Fibroblast of lung (primary cell): ENCODE measurements at regions not wholly inside any gene's neighbourhood (a gene's known extent, or its start where the extent isn't known, plus 50 kb on each side); places are given as distances from the start of the nearest gene placed in this dataset.

Experiments
- EZH2 ChIP-seq: IDR thresholded peaks from 2 replicates; pipeline ENCODE4 v1.5.1; 2012; ENCODE audit warnings: low read length, control low read depth, mild to moderate bottlenecking; ENCODE audit errors: missing control alignments
- TF ChIP-seq, protein P1 (sequence below), 2 donors: IDR thresholded peaks in 1 of 2; conservative IDR thresholded peaks in 1 of 2; 1 replicate in 1 of 2; 2 replicates in 1 of 2; pipeline ENCODE4 v1.5.1; 2011 to 2012; ENCODE audit warnings: low read length in 2 of 2, control low read depth in 1 of 2, inconsistent platforms in 1 of 2, low read depth in 1 of 2, mild to moderate bottlenecking in 1 of 2

DNA sequence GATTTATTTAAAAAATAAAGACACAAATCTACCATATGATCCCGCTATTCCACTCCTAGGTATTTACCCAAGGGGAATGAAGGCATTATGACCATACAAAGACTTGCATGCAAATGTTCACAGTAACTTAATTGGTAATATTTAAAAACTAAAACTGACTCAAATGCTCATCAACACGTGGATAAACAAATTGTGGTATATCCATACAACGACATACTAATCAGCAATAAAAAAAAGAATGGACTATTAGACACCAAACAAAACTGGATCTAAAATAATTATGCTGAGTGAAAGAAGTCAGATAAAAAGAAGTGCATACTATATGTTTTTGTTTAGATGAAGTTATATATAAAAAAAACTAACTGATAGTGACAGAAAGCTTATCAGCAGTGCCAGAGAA is 428.3 kb downstream of the ZEB2 start:
- TF ChIP-seq EZH2 = no peak
- TF ChIP-seq, protein P1, sequence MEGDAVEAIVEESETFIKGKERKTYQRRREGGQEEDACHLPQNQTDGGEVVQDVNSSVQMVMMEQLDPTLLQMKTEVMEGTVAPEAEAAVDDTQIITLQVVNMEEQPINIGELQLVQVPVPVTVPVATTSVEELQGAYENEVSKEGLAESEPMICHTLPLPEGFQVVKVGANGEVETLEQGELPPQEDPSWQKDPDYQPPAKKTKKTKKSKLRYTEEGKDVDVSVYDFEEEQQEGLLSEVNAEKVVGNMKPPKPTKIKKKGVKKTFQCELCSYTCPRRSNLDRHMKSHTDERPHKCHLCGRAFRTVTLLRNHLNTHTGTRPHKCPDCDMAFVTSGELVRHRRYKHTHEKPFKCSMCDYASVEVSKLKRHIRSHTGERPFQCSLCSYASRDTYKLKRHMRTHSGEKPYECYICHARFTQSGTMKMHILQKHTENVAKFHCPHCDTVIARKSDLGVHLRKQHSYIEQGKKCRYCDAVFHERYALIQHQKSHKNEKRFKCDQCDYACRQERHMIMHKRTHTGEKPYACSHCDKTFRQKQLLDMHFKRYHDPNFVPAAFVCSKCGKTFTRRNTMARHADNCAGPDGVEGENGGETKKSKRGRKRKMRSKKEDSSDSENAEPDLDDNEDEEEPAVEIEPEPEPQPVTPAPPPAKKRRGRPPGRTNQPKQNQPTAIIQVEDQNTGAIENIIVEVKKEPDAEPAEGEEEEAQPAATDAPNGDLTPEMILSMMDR (conservative IDR thresholded peaks at IDR 0.05 in 1 of 2, IDR thresholded peaks at IDR 0.05 in 1 of 2; ENCODE audit: low read depth in 1 of 2, low read length in 2 of 2) = no peak
